IPS-18a (cell line): ENCODE measurements at regions not wholly inside any gene's neighbourhood (a gene's known extent, or its start where the extent isn't known, plus 50 kb on each side); places are given as distances from the start of the nearest gene placed in this dataset.
"Not testable (repeated sequence)": the region's sequence is repeated elsewhere in the genome, so short reads cannot be mapped to it uniquely, and the experiment has no call there.

ENCODE experiments used
- H3K27ac ChIP-seq: one replicate; pipeline ENCODE4 v1.5.1; 2013; ENCODE audit warnings: low read length
- H3K27me3 ChIP-seq: one replicate; pipeline ENCODE4 v1.6.1; 2013; ENCODE audit warnings: mild to moderate bottlenecking, low read length; ENCODE audit not compliant: control insufficient read depth, insufficient read depth
- H3K36me3 ChIP-seq: one replicate; pipeline ENCODE4 v1.6.1; 2013; ENCODE audit warnings: low read depth, low read length; ENCODE audit not compliant: control insufficient read depth
- H3K4me1 ChIP-seq: one replicate; pipeline ENCODE4 v1.6.1; 2013; ENCODE audit warnings: low read depth, low read length; ENCODE audit not compliant: control insufficient read depth
- H3K4me3 ChIP-seq: one replicate; pipeline ENCODE4 v1.5.1; 2013; ENCODE audit warnings: low read length
- H3K9ac ChIP-seq: one replicate; pipeline ENCODE4 v1.6.1; 2013; ENCODE audit warnings: mild to moderate bottlenecking, low read length, moderate library complexity
- H3K9me3 ChIP-seq: one replicate; pipeline ENCODE4 v1.6.1; 2013; ENCODE audit warnings: low read depth, low read length; ENCODE audit not compliant: control insufficient read depth

GRCh38 chr13:89497658-89498057 is 1826.5 kb downstream of the SLITRK5 start:
- no peak overlapping the region for H3K27ac ChIP-seq
- no peaks in the 10 kb centered on the region for H3K9me3 ChIP-seq
- H3K4me1 ChIP-seq = no peaks in the 10 kb centered on the region
- no peak overlapping the region for H3K9ac ChIP-seq
- H3K4me3 ChIP-seq = no peak overlapping the region
- no peaks in the 10 kb centered on the region for H3K36me3 ChIP-seq
- H3K27me3 ChIP-seq = no peaks in the 10 kb centered on the region

- Histone ChIP-seq H3K27me3 (no peaks in the 10 kb centered on the region), H3K4me1 (no peaks in the 10 kb centered on the region), H3K9ac (no peak overlapping the region)
These were observed 1831.1 kb downstream of the SLITRK5 start for GRCh38 chr13:89502286-89502685.

GRCh38 chr13:89514534-89515312 is 1832.8 kb upstream of the MIR17HG start:
- H3K27ac ChIP-seq = peak overlapping the region; percentile 47
- H3K4me3 ChIP-seq = no peak overlapping the region
- H3K4me1 ChIP-seq = peaks cover 32% of the 10 kb centered on the region
- no peaks in the 10 kb centered on the region for H3K36me3 ChIP-seq
- H3K9me3 ChIP-seq = no peaks in the 10 kb centered on the region
- no peak overlapping the region for H3K9ac ChIP-seq
- no peaks in the 10 kb centered on the region for H3K27me3 ChIP-seq

More at GRCh38 chr13:89502286-89502685, 1831.1 kb downstream of the SLITRK5 start:
- no peaks in the 10 kb centered on the region for H3K36me3 ChIP-seq
- no peak overlapping the region for H3K4me3 ChIP-seq
- H3K27ac ChIP-seq = no peak overlapping the region
- no peaks in the 10 kb centered on the region for H3K9me3 ChIP-seq

GRCh38 chr13:89515948-89516347 is 1831.5 kb upstream of the MIR17HG start:
- H3K9me3 ChIP-seq = no peaks in the 10 kb centered on the region
- H3K4me3 ChIP-seq = no peak overlapping the region
- peaks cover 32% of the 10 kb centered on the region for H3K4me1 ChIP-seq
- H3K27me3 ChIP-seq = no peaks in the 10 kb centered on the region
- H3K9ac ChIP-seq = no peak overlapping the region
- no peak overlapping the region for H3K27ac ChIP-seq
- H3K36me3 ChIP-seq = no peaks in the 10 kb centered on the region

GRCh38 chr13:89518289-89519077 is 1829.0 kb upstream of the MIR17HG start:
- Histone ChIP-seq H3K27ac (peak overlapping the region; percentile 20), H3K36me3 (no peaks in the 10 kb centered on the region), H3K4me3 (no peak overlapping the region)

GRCh38 chr13:89520468-89520867 is 1827.0 kb upstream of the MIR17HG start:
- Histone ChIP-seq H3K27ac (no peak overlapping the region), H3K9me3 (no peaks in the 10 kb centered on the region), H3K36me3 (no peaks in the 10 kb centered on the region), H3K4me1 (peaks cover 8% of the 10 kb centered on the region), H3K9ac (no peak overlapping the region), H3K4me3 (no peak overlapping the region), H3K27me3 (no peaks in the 10 kb centered on the region)

More at GRCh38 chr13:89518289-89519077, 1829.0 kb upstream of the MIR17HG start:
- Histone ChIP-seq H3K9me3 (no peaks in the 10 kb centered on the region), H3K27me3 (no peaks in the 10 kb centered on the region), H3K4me1 (peaks cover 27% of the 10 kb centered on the region), H3K9ac (no peak overlapping the region)

- not testable (repeated sequence) for H3K36me3 ChIP-seq, H3K4me1 ChIP-seq, H3K9me3 ChIP-seq, H3K9ac ChIP-seq, H3K4me3 ChIP-seq, H3K27ac ChIP-seq, H3K27me3 ChIP-seq
These were observed 1825.8 kb upstream of the MIR17HG start for GRCh38 chr13:89521672-89522071.

- Histone ChIP-seq H3K27me3 (no peaks in the 10 kb centered on the region), H3K36me3 (no peaks in the 10 kb centered on the region), H3K9me3 (no peaks in the 10 kb centered on the region), H3K4me1 (peaks cover 10% of the 10 kb centered on the region), H3K9ac (no peak overlapping the region), H3K4me3 (no peak overlapping the region), H3K27ac (no peak overlapping the region)
These were observed 1806.1 kb upstream of the MIR17HG start for GRCh38 chr13:89541091-89542030.

GRCh38 chr13:89550938-89551337 is 1796.5 kb upstream of the MIR17HG start:
- Histone ChIP-seq H3K9ac (no peak overlapping the region), H3K4me1 (no peaks in the 10 kb centered on the region), H3K27me3 (no peaks in the 10 kb centered on the region), H3K27ac (no peak overlapping the region), H3K9me3 (no peaks in the 10 kb centered on the region), H3K4me3 (no peak overlapping the region), H3K36me3 (no peaks in the 10 kb centered on the region)

GRCh38 chr13:89554801-89555200 is 1792.7 kb upstream of the MIR17HG start:
- Histone ChIP-seq H3K27me3 (no peaks in the 10 kb centered on the region), H3K9me3 (no peaks in the 10 kb centered on the region), H3K9ac (no peak overlapping the region), H3K4me3 (no peak overlapping the region), H3K27ac (no peak overlapping the region), H3K4me1 (no peaks in the 10 kb centered on the region), H3K36me3 (no peaks in the 10 kb centered on the region)

GRCh38 chr13:89565476-89566100 is 1781.9 kb upstream of the MIR17HG start:
- Histone ChIP-seq H3K27ac (no peak overlapping the region), H3K36me3 (no peaks in the 10 kb centered on the region), H3K9me3 (peaks cover 4% of the 10 kb centered on the region), H3K9ac (no peak overlapping the region), H3K4me1 (no peaks in the 10 kb centered on the region), H3K4me3 (no peak overlapping the region), H3K27me3 (no peaks in the 10 kb centered on the region)
